ENCODE measurements at regions not wholly inside any gene's neighbourhood (a gene's known extent, or its start where the extent isn't known, plus 50 kb on each side); places are given as distances from the start of the nearest gene placed in this dataset.
"Not testable (repeated sequence)": the region's sequence is repeated elsewhere in the genome, so short reads cannot be mapped to it uniquely, and the experiment has no call there.

GRCh38 chr12:86945685-86946196 is 689.5 kb upstream of the MGAT4C start:
- H4K20me1 ChIP-seq (ENCODE audit: control insufficient read depth, extremely low read depth, insufficient read depth, low read length): no peaks in the 10 kb centered on the region
- no peak overlapping the region for H3K4me3 ChIP-seq (ENCODE audit: control insufficient read depth in 2 of 3, extremely low read depth in 1 of 3, insufficient read depth in 2 of 3, low read depth in 1 of 3, low read length in 3 of 3)
- FAIRE-seq (no peak), DNase-seq (ENCODE audit: low read depth, low spot score) (no peak)
- no peaks in the 10 kb centered on the region for H3K27me3 ChIP-seq (ENCODE audit: control insufficient read depth, extremely low read depth, insufficient read depth, low read length)
- no peak overlapping the region for H2AFZ ChIP-seq (ENCODE audit: control insufficient read depth, low read length)
- H3K27ac ChIP-seq (ENCODE audit: control insufficient read depth, insufficient read depth, low read length): no peak overlapping the region
- dilution Hi-C loops (cut with MboI; ENCODE audit: extremely low pct_ligation_motif_present, low sequenced_read_pairs): no loop called here
- TF ChIP-seq CTCF (optimal IDR thresholded peaks at IDR 0.05 in 1 of 3, IDR thresholded peaks at IDR 0.05 in 1 of 3, conservative IDR thresholded peaks at IDR 0.05 in 1 of 3; ENCODE audit: extremely low read depth in 1 of 3, insufficient read depth in 2 of 3, low read length in 3 of 3): no peak
- no peak for TF ChIP-seq EZH2 (IDR thresholded peaks at IDR 0.05; ENCODE audit: low read length)
- no peak overlapping the region for H3K9ac ChIP-seq (ENCODE audit: control insufficient read depth, extremely low read depth, insufficient read depth, low read length)
- H3K4me1 ChIP-seq (ENCODE audit: control insufficient read depth, extremely low read depth, insufficient read depth, low read length): no peaks in the 10 kb centered on the region
- no peaks in the 10 kb centered on the region for H3K9me1 ChIP-seq (ENCODE audit: control insufficient read depth, extremely low read depth, insufficient read depth, low read length)
- no peaks in the 10 kb centered on the region for H3K9me3 ChIP-seq (ENCODE audit: control insufficient read depth, low read depth, low read length)
- no peaks in the 10 kb centered on the region for H3K79me2 ChIP-seq (ENCODE audit: control insufficient read depth, insufficient read depth, low read length)
- H3K36me3 ChIP-seq (ENCODE audit: control insufficient read depth in 2 of 2, extremely low read depth in 1 of 2, insufficient read depth in 2 of 2, low read length in 2 of 2): no peaks in the 10 kb centered on the region
- H3K4me2 ChIP-seq (ENCODE audit: control insufficient read depth, extremely low read depth, insufficient read depth, low read depth, low read length): no peak overlapping the region

- H3K4me1 ChIP-seq (ENCODE audit: control insufficient read depth, extremely low read depth, insufficient read depth, low read length); H2AFZ ChIP-seq (ENCODE audit: control insufficient read depth, low read length); H3K4me2 ChIP-seq (ENCODE audit: control insufficient read depth, extremely low read depth, insufficient read depth, low read depth, low read length); H3K9me1 ChIP-seq (ENCODE audit: control insufficient read depth, extremely low read depth, insufficient read depth, low read length); dilution Hi-C loops (cut with MboI; ENCODE audit: extremely low pct_ligation_motif_present, low sequenced_read_pairs); H3K27ac ChIP-seq (ENCODE audit: control insufficient read depth, insufficient read depth, low read length); H4K20me1 ChIP-seq (ENCODE audit: control insufficient read depth, extremely low read depth, insufficient read depth, low read length); H3K4me3 ChIP-seq (ENCODE audit: control insufficient read depth in 2 of 3, extremely low read depth in 1 of 3, insufficient read depth in 2 of 3, low read depth in 1 of 3, low read length in 3 of 3); H3K36me3 ChIP-seq (ENCODE audit: control insufficient read depth in 2 of 2, extremely low read depth in 1 of 2, insufficient read depth in 2 of 2, low read length in 2 of 2); DNase-seq (ENCODE audit: low read depth, low spot score); H3K79me2 ChIP-seq (ENCODE audit: control insufficient read depth, insufficient read depth, low read length); H3K9me3 ChIP-seq (ENCODE audit: control insufficient read depth, low read depth, low read length); H3K9ac ChIP-seq (ENCODE audit: control insufficient read depth, extremely low read depth, insufficient read depth, low read length); FAIRE-seq; H3K27me3 ChIP-seq (ENCODE audit: control insufficient read depth, extremely low read depth, insufficient read depth, low read length): not testable (repeated sequence)
Measured at GRCh38 chr12:86944197-86944819, 688.1 kb upstream of the MGAT4C start.

GRCh38 chr12:86931714-86932113 is 675.5 kb upstream of the MGAT4C start:
- no peaks in the 10 kb centered on the region for H4K20me1 ChIP-seq (ENCODE audit: control insufficient read depth, extremely low read depth, insufficient read depth, low read length)
- H2AFZ ChIP-seq (ENCODE audit: control insufficient read depth, low read length): no peak overlapping the region
- no peaks in the 10 kb centered on the region for H3K4me1 ChIP-seq (ENCODE audit: control insufficient read depth, extremely low read depth, insufficient read depth, low read length)
- dilution Hi-C loops (cut with MboI; ENCODE audit: extremely low pct_ligation_motif_present, low sequenced_read_pairs): no loop called here
- no peaks in the 10 kb centered on the region for H3K36me3 ChIP-seq (ENCODE audit: control insufficient read depth in 2 of 2, extremely low read depth in 1 of 2, insufficient read depth in 2 of 2, low read length in 2 of 2)
- TF ChIP-seq EZH2 (IDR thresholded peaks at IDR 0.05; ENCODE audit: low read length): no peak
- TF ChIP-seq CTCF (optimal IDR thresholded peaks at IDR 0.05 in 1 of 3, IDR thresholded peaks at IDR 0.05 in 1 of 3, conservative IDR thresholded peaks at IDR 0.05 in 1 of 3; ENCODE audit: extremely low read depth in 1 of 3, insufficient read depth in 2 of 3, low read length in 3 of 3): no peak
- DNase-seq (ENCODE audit: low read depth, low spot score): peak; percentile 2
- no peaks in the 10 kb centered on the region for H3K9me3 ChIP-seq (ENCODE audit: control insufficient read depth, low read depth, low read length)
- no peak overlapping the region for H3K4me3 ChIP-seq (ENCODE audit: control insufficient read depth in 2 of 3, extremely low read depth in 1 of 3, insufficient read depth in 2 of 3, low read depth in 1 of 3, low read length in 3 of 3)
- H3K27me3 ChIP-seq (ENCODE audit: control insufficient read depth, extremely low read depth, insufficient read depth, low read length): no peaks in the 10 kb centered on the region
- no peak for FAIRE-seq
- H3K4me2 ChIP-seq (ENCODE audit: control insufficient read depth, extremely low read depth, insufficient read depth, low read depth, low read length): no peak overlapping the region
- H3K27ac ChIP-seq (ENCODE audit: control insufficient read depth, insufficient read depth, low read length): no peak overlapping the region
- H3K9me1 ChIP-seq (ENCODE audit: control insufficient read depth, extremely low read depth, insufficient read depth, low read length): no peaks in the 10 kb centered on the region
- no peaks in the 10 kb centered on the region for H3K79me2 ChIP-seq (ENCODE audit: control insufficient read depth, insufficient read depth, low read length)
- H3K9ac ChIP-seq (ENCODE audit: control insufficient read depth, extremely low read depth, insufficient read depth, low read length): no peak overlapping the region

Data from keratinocyte (primary cell).